ENCODE measurements at regions not wholly inside any gene's neighbourhood (a gene's known extent, or its start where the extent isn't known, plus 50 kb on each side); places are given as distances from the start of the nearest gene placed in this dataset.

GRCh38 chr7:46747869-46748576 is 827.0 kb upstream of the IGFBP3 start:
- ChIA-PET POLR2A (no interaction called here), CTCF (no interaction called here)

- CTCF ChIA-PET, result no interaction called here
- POLR2A ChIA-PET, result no interaction called here
Observed at GRCh38 chr7:46746695-46747687, 825.9 kb upstream of the IGFBP3 start.

- ChIA-PET CTCF (no interaction called here), POLR2A (no interaction called here)
Observed at GRCh38 chr7:46745707-46746090, 824.6 kb upstream of the IGFBP3 start.

GRCh38 chr7:46744957-46745706 is 824.1 kb upstream of the IGFBP3 start:
- ChIA-PET CTCF (no interaction called here), POLR2A (no interaction called here)

- ChIA-PET POLR2A (no interaction called here), CTCF (no interaction called here)
Observed at GRCh38 chr7:46742601-46743000, 821.5 kb upstream of the IGFBP3 start.

GRCh38 chr7:46741938-46742540 is 821.0 kb upstream of the IGFBP3 start:
- POLR2A ChIA-PET, result no interaction called here
- CTCF ChIA-PET, result no interaction called here

GRCh38 chr7:46741181-46741580 is 820.1 kb upstream of the IGFBP3 start:
- ChIA-PET CTCF (no interaction called here), POLR2A (no interaction called here)

GRCh38 chr7:46739518-46740234 is 818.6 kb upstream of the IGFBP3 start:
- POLR2A ChIA-PET, result no interaction called here

GRCh38 chr7:46738796-46739195 is 817.7 kb upstream of the IGFBP3 start:
- ChIA-PET CTCF (no interaction called here), POLR2A (no interaction called here)

More at GRCh38 chr7:46739518-46740234, 818.6 kb upstream of the IGFBP3 start:
- CTCF ChIA-PET, result no interaction called here

- CTCF ChIA-PET, result no interaction called here
- POLR2A ChIA-PET, result no interaction called here
Observed at GRCh38 chr7:46738165-46738564, 817.1 kb upstream of the IGFBP3 start.

- ChIA-PET CTCF (no interaction called here), POLR2A (no interaction called here)
Observed at GRCh38 chr7:46725838-46726237, 804.8 kb upstream of the IGFBP3 start.

GRCh38 chr7:46725136-46725535 is 804.1 kb upstream of the IGFBP3 start:
- CTCF ChIA-PET, result no interaction called here

GRCh38 chr7:46723742-46724141 is 802.7 kb upstream of the IGFBP3 start:
- POLR2A ChIA-PET, result no interaction called here
- CTCF ChIA-PET, result no interaction called here

More at GRCh38 chr7:46725136-46725535, 804.1 kb upstream of the IGFBP3 start:
- POLR2A ChIA-PET, result no interaction called here

GRCh38 chr7:46723003-46723402 is 801.9 kb upstream of the IGFBP3 start:
- POLR2A ChIA-PET, result no interaction called here
- CTCF ChIA-PET, result no interaction called here

- POLR2A ChIA-PET, result no interaction called here
Observed at GRCh38 chr7:46720761-46721160, 799.7 kb upstream of the IGFBP3 start.

GRCh38 chr7:46719616-46720015 is 798.5 kb upstream of the IGFBP3 start:
- POLR2A ChIA-PET, result no interaction called here
- CTCF ChIA-PET, result no interaction called here

More at GRCh38 chr7:46720761-46721160, 799.7 kb upstream of the IGFBP3 start:
- CTCF ChIA-PET, result no interaction called here

- ChIA-PET POLR2A (no interaction called here), CTCF (no interaction called here)
Observed at GRCh38 chr7:46716926-46717325, 795.9 kb upstream of the IGFBP3 start.

- ChIA-PET CTCF (no interaction called here), POLR2A (no interaction called here)
Observed at GRCh38 chr7:46715579-46715978, 794.5 kb upstream of the IGFBP3 start.

- ChIA-PET CTCF (no interaction called here), POLR2A (no interaction called here)
Observed at GRCh38 chr7:46714904-46715303, 793.8 kb upstream of the IGFBP3 start.

Data from activated CD8-positive, alpha-beta memory T cell treated with anti-CD3 and anti-CD28 coated beads for 36 hours (primary cell).